ENCODE measurements at regions not wholly inside any gene's neighbourhood (a gene's known extent, or its start where the extent isn't known, plus 50 kb on each side); places are given as distances from the start of the nearest gene placed in this dataset.

DNA sequence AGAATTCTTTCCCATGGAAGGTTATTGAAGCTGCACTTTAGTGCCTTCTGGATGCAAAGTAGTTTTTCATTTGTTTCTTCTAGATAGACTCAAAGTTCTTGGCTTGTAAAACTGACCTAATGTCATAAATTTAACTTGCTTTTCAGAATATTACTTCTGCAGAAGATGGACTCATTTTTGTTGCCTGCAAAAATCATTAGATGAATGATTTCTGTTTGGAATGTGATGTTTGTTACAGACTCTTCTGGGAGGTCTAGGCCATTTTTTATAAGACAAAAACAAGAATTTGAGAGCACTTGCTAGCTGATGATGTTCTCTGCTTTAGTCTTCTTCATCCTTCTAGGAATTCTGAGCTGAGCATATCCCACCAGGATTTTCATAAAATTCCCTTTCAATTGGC, 308.6 kb upstream of the GIMD1 start:
- Histone ChIP-seq H3K4me3 (no peak overlapping the region), H3K27ac (no peak overlapping the region), H3K36me3 (no peaks in the 10 kb centered on the region), H3K9me3 (peaks cover 0 to 6% (median 2%) of the 10 kb centered on the region in 4 donors), H3K27me3 (no peaks in the 10 kb centered on the region), H3K4me1 (no peaks in the 10 kb centered on the region)
- TF ChIP-seq POLR2AphosphoS5 (IDR thresholded peaks at IDR 0.05): no peak
- TF ChIP-seq, protein P1, sequence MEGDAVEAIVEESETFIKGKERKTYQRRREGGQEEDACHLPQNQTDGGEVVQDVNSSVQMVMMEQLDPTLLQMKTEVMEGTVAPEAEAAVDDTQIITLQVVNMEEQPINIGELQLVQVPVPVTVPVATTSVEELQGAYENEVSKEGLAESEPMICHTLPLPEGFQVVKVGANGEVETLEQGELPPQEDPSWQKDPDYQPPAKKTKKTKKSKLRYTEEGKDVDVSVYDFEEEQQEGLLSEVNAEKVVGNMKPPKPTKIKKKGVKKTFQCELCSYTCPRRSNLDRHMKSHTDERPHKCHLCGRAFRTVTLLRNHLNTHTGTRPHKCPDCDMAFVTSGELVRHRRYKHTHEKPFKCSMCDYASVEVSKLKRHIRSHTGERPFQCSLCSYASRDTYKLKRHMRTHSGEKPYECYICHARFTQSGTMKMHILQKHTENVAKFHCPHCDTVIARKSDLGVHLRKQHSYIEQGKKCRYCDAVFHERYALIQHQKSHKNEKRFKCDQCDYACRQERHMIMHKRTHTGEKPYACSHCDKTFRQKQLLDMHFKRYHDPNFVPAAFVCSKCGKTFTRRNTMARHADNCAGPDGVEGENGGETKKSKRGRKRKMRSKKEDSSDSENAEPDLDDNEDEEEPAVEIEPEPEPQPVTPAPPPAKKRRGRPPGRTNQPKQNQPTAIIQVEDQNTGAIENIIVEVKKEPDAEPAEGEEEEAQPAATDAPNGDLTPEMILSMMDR (IDR thresholded peaks at IDR 0.05): no peak
- no peak for TF ChIP-seq EP300 (IDR thresholded peaks at IDR 0.05)
- TF ChIP-seq POLR2A (IDR thresholded peaks at IDR 0.05): no peak
- DNase-seq: no peak
- ATAC-seq (ENCODE audit: low FRiP score in 2 of 2): no peak

DNA sequence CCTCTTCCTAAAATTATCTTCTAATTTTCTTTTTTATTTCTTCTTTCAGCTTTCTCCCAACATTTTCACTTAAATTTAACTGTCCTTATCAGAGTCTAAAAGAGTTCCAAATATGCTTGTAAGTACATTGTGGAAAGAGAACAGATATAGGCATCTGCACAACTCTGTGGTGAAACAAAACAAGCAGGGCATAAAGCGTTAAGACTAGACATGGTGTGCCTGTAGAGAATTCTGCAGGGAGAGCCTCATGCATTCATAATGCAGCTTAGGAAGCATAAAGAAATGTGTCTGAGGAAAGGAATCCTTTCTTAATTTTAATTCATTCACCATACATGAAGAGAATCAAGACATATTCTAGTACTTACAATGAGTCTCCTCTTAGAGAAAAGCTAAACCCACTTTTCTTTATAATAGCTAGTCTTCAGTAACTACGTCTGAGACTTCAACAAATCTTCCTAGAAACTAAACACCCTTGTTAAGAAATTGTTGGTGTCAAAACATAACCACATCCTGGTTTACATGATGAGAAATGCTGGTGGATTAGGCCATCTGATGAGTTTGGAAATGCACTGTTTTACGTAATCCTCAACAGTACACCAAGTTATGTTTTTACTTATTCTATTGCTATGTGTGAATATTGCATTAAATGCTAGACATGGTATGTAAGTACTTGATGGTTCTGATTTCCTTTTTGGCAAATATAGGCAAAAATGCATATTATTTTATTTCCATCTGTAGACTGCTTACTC, 307.8 kb upstream of the GIMD1 start:
- no peaks in the 10 kb centered on the region for H3K4me1 ChIP-seq
- no peak overlapping the region for H3K4me3 ChIP-seq
- 67 to 68% methylated on average over 3 of the region's 3 CpGs for WGBS, 2 donors
- H3K9me3 ChIP-seq: peaks cover 0 to 4% (median 2%) of the 10 kb centered on the region in 4 donors
- TF ChIP-seq EP300 (IDR thresholded peaks at IDR 0.05) (peak in 1 of 4 donors; percentile 57), POLR2AphosphoS5 (IDR thresholded peaks at IDR 0.05) (peak in 1 of 2 donors; percentile 57), POLR2A (IDR thresholded peaks at IDR 0.05) (no peak)
- TF ChIP-seq, protein P1 (IDR thresholded peaks at IDR 0.05): no peak
- no peaks in the 10 kb centered on the region for H3K27me3 ChIP-seq
- H3K27ac ChIP-seq: peak overlapping the region in 1 of 4 donors; percentile 30
- ATAC-seq (ENCODE audit: low FRiP score in 2 of 2) (peak in 1 of 2 donors; percentile 51), DNase-seq (no peak)
- H3K36me3 ChIP-seq: no peaks in the 10 kb centered on the region

DNA sequence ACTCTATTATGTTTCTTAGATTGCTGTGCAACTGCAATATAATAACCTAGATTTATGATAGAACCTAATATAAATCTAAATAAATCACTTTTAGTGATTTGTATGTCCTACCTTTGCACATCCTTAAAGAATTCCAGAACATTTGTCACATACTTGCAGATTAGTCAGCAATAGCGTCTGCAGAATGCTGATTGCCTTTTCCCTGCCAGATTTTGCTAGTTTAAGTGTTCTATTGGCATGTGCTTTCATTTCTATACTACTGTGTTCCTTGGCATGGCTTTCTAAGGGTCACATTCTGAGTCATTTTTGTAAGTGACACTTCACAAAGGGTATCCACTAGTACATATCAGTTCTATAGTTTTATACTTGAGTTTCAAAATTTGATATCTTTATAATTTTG, 303.1 kb upstream of the GIMD1 start:
- H3K4me1 ChIP-seq: no peaks in the 10 kb centered on the region
- H3K4me3 ChIP-seq: no peak overlapping the region
- ATAC-seq (ENCODE audit: low FRiP score in 2 of 2) (no peak), DNase-seq (no peak)
- no peak overlapping the region for H3K27ac ChIP-seq
- WGBS, 2 donors: 62 to 70% methylated on average over 1 of the region's 1 CpG
- no peaks in the 10 kb centered on the region for H3K27me3 ChIP-seq
- H3K9me3 ChIP-seq: peaks cover 0 to 4% (median 2%) of the 10 kb centered on the region in 4 donors
- no peak for TF ChIP-seq EP300 (IDR thresholded peaks at IDR 0.05)
- no peaks in the 10 kb centered on the region for H3K36me3 ChIP-seq

DNA sequence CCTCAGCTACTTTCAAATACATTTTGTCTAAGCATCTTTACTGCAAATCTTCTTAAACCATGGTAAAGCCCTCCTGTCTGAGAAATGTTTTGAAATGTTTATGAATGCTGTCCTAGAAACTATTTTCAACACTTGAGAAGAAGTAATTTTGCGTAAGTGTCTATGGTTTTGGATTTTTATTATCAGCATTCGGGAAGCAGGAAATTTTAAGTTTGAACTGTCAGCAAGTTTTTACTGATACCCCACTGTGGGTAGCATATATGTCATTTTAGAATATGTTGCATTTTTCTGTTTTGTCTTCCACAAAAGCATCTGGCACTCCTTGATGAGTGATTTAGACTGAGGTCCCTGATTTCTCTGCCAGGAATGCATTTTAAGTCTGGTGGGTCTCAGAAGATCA, 302.4 kb upstream of the GIMD1 start:
- Histone ChIP-seq H3K27me3 (no peaks in the 10 kb centered on the region), H3K4me3 (no peak overlapping the region), H3K27ac (no peak overlapping the region), H3K36me3 (no peaks in the 10 kb centered on the region), H3K9me3 (peaks cover 0 to 4% (median 2%) of the 10 kb centered on the region in 4 donors), H3K4me1 (no peaks in the 10 kb centered on the region)
- no peak for TF ChIP-seq POLR2A (IDR thresholded peaks at IDR 0.05)
- ATAC-seq (ENCODE audit: low FRiP score in 2 of 2): no peak
- DNase-seq: no peak
- WGBS, 2 donors: 62 to 64% methylated on average over 2 of the region's 2 CpGs

DNA sequence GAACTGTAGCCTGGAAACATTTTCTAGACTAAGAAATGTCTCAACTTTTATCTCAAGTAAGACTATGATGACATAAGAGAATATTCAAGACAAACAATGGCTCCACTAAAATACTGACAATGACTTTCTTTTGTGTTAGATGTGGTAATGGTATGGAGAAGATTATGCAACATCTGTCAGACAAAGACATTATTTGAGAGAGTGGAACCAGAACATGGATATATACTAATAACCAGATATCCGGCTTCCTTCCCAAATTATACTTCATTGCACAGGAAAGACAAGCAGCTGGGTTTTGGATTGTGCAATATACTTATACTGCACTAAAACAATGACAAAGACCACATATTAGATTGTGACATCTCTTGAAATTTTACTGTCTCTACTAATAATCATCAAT, 290.8 kb upstream of the GIMD1 start:
- 68 to 70% methylated on average over 1 of the region's 1 CpG for WGBS, 2 donors
- TF ChIP-seq POLR2A (IDR thresholded peaks at IDR 0.05) (no peak), EP300 (IDR thresholded peaks at IDR 0.05) (no peak), POLR2AphosphoS5 (IDR thresholded peaks at IDR 0.05) (no peak)
- TF ChIP-seq, protein P1 (IDR thresholded peaks at IDR 0.05): no peak
- no peak for DNase-seq
- no peak overlapping the region for H3K27ac ChIP-seq
- H3K36me3 ChIP-seq: no peaks in the 10 kb centered on the region
- H3K4me3 ChIP-seq: no peak overlapping the region
- H3K27me3 ChIP-seq: no peaks in the 10 kb centered on the region
- ATAC-seq (ENCODE audit: low FRiP score in 2 of 2): peak in 1 of 2 donors; percentile 43
- no peaks in the 10 kb centered on the region for H3K4me1 ChIP-seq
- no peaks in the 10 kb centered on the region for H3K9me3 ChIP-seq

DNA sequence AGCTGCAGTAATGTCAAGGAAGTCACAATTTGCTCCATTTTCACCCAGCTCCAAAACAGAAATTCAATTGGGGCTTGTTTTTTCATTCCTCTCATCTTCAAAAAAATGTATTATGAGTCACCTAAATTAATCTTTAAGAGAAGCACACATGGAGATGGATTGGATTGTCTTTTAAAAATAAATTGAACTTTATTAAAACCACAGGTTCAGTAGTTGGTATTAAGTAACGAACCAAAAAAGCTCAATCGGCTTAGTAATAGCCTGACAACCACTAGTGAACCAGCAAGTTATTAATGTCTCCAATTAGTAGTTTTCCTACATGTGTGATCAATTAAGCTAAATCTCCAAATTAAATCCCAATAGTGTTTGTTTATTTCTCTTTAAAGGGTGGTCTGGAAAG, 283.5 kb upstream of the GIMD1 start:
- ATAC-seq (ENCODE audit: low FRiP score in 2 of 2): no peak
- no peaks in the 10 kb centered on the region for H3K36me3 ChIP-seq
- WGBS, 2 donors: 91 to 97% methylated on average over 2 of the region's 2 CpGs
- H3K9me3 ChIP-seq: no peaks in the 10 kb centered on the region
- H3K27ac ChIP-seq: no peak overlapping the region
- no peaks in the 10 kb centered on the region for H3K4me1 ChIP-seq
- DNase-seq: no peak
- TF ChIP-seq POLR2AphosphoS5 (IDR thresholded peaks at IDR 0.05): no peak
- TF ChIP-seq EP300 (IDR thresholded peaks at IDR 0.05): no peak
- TF ChIP-seq, protein P1 (IDR thresholded peaks at IDR 0.05): no peak
- TF ChIP-seq POLR2A (IDR thresholded peaks at IDR 0.05): no peak
- H3K27me3 ChIP-seq: no peaks in the 10 kb centered on the region
- H3K4me3 ChIP-seq: no peak overlapping the region

Data from upper lobe of left lung (tissue), 6 donors.